CD4-positive, alpha-beta T cell treated with Interleukin-15 for 4 hours (primary cell): ENCODE measurements at regions not wholly inside any gene's neighbourhood (a gene's known extent, or its start where the extent isn't known, plus 50 kb on each side); places are given as distances from the start of the nearest gene placed in this dataset.

Experiments used
- DNase-seq: peaks from one replicate; pipeline ENCODE4 v3.0.0-alpha.2; 2020; ENCODE audit warnings: low spot score

DNA sequence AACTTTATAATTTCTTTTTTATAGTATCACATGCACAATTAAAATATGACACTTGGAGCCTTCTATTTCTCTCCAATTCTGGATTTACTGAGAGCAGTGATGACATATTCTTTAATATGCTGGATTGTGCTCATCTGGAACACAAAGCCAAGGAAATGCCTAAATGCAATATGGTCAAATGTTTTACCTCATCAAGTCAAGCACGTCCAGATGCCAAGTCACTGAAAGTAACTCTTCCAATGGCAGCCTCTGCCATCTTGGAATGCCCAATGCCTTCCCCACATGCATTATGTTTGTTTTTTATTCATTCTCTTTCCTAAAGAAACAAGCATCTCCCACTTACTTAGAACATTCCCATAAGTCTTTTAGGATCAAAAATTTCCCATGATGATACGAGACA is 189.8 kb downstream of the TMX3 start:
- DNase-seq, result no peak

DNA sequence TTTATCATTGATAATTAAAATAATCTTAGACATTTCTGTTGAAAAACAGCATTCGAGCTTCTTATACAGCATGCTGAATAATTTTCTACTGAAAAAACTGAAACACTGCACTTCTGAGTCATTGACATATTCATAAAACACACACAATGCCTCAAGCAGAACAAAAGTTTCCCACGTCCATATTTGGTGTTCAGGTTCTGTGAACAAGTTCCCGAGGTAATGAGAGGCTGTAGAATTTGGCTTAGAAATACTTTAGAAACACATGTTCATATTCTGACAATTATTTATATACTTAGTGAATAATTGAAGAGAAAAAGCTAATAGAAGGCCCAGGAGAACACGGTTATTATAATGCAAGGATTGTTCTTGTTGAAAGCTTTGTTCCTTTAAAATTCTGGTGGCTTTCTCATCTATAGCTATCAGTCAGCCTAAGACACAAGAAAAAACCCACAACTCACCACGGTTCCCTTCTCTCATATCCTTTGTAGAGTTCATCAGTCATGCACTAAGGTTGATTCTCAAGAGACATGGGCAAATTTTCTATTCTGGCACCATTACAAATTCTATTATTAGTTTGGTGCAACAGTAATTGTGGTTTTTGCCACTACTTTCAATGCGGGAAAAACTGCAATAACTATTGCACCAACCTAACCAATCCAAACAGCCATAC is 194.4 kb downstream of the TMX3 start:
- no peak for DNase-seq

DNA sequence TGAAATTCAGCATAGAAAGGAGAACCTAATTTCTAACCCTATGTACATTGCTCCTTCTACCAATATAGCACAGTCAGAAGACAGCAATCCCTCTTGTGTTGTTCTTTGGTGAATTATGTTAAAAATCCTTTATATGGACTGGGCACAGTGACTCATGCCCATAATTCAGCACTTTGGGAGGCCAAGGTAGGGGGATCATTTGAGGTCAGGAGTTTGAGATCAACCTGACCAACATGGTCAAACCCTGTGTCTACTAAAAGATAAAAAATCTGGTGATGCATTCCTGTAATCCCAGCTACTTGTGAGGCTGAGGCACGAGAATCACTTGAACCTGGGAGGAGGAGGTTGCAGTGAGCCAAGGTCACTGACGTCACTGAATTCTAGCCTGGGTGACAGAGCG is 195.6 kb downstream of the TMX3 start:
- DNase-seq, result no peak

DNA sequence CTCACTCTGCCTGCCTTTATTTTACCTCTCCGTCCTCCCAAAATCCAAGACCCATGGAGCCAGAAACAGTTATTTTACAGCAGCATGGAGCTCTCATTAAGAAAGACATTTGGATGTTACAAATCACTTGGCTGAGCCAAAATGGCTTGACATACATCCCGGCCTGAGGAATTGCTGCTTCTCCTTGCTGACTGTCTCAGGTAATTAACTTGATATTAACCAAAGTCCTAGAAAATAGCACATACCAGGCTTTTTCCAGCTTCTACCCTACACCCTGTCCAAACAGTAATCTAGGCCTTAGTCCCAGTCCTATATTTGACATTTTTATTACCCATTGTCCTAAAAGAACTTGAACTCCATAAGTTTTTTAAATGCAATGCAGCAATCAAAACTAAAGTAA is 205.0 kb downstream of the TMX3 start:
- no peak for DNase-seq

DNA sequence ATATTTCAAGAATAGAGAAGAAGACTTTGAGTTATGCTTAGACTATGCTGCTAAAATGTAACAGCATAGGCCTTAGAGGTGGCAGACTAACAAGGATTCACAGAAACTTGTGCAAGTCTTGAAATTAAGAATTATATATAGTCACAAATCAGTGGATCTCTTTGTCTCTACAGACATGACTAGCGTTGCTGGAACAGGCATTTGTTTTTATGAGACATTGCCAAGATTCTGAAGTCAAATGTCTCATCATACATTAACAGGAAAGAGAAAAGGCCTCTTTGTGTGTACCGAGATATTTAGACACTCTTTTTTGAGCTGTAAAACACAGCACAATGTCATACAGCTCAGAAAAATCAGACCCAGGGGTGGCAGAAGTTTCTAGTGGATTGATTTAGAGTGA is 207.1 kb downstream of the TMX3 start:
- DNase-seq, result no peak

DNA sequence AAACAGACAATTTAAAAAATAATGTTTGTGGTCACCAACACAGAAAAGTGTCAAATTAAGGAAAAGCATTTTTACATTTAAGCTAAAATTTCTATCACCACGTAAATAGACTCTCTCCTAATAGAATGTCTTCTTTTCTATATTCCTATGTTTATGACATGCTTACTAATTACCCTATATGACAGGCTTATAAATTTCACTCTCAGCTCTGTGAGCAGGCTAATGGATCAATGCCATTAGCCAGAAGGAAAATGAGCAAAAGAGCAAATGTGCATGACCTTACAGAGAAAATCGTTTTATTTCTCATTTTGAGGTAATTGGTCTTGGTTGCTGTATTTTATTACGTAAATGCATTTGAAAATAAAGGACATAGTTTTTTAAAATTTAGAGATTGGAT is 209.7 kb downstream of the TMX3 start:
- DNase-seq, result no peak

DNA sequence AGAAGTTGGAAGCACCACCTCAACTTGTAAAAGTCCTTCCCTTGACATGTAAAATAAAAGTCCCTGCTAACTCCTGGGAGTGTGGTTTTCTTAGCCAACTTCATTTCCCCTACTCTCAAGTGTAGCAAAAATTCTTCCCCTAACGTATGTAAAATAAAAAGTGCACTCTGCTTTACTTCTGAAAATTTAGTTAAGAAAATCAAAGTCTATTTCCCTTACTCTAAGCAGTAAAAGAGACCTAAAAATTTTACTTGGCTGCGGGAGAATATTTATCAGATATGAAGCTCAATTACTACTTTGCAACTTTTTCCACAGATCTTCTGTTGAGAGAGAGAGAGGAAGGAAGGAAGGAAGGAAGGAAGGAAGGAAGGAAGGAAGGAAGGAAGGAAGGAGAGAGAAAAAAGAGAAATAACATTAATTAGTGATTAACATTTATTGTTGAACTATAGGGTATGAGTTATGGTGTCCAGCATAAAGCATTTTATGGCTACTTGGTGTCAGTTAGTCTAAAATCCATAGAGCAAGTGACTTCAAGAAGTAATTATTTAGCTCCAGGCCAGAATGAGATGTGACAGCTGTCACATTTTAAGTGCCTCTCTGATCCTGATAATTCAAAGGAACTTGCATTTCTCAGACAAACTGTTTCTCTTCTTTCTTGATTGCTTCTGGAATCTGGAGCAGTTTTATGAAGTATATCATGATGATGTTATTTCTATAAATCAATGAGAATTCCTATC is 210.3 kb downstream of the TMX3 start:
- DNase-seq, result no peak

DNA sequence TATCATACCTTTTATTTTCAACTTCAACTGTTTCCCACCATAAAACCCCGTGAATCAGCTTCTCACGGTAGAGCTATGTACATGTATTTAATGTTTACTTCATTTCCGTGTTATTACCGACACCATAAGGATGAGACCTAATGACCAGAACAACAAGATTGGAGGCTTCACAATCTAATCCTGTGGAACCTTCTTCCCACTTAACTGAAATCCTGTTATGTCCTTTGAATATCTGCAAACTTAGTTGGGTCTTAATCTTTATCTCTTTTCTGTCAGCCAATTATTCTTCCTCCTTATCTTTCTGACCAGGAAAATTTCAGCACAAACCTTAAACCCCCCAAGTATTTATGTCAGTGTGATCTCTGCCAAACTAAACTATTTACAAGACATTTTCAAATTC is 214.4 kb downstream of the TMX3 start:
- no peak for DNase-seq

DNA sequence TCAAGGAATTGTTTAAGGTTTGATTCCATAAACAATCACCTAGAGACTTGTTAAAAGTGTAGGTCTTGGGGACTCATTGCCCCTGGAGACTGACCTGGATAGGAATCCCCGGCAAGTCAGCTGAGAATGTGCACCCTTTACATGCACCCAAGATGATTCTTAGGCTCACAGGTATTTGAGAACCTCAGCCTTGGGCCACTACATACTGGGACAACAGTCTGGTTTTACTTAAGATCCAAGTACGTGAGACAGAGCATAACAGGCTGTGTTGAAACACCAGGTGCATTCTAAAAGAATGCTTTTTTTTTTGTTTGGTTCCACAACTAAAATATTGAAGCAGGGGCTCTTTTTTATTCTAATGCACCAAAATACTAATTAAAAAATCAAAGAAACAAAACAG is 215.8 kb downstream of the TMX3 start:
- no peak for DNase-seq

DNA sequence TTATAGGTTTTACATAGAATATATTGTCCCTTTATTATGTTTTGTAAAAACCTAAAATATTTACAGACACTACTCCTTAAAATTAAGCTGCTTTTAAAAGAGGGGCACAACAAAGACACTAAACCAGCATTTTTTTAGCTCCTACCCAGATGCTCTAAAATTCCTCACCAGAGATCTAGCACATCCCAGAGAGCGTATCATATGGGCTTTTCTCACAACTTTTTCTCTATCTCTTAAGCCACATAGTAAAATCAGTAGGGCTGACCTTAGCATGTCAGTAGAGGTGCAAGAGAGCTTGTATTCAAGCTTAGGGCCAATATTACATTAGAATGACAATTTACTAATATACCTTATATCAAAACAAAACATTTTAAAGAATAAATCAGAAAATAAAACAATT is 216.3 kb downstream of the TMX3 start:
- DNase-seq, result no peak

DNA sequence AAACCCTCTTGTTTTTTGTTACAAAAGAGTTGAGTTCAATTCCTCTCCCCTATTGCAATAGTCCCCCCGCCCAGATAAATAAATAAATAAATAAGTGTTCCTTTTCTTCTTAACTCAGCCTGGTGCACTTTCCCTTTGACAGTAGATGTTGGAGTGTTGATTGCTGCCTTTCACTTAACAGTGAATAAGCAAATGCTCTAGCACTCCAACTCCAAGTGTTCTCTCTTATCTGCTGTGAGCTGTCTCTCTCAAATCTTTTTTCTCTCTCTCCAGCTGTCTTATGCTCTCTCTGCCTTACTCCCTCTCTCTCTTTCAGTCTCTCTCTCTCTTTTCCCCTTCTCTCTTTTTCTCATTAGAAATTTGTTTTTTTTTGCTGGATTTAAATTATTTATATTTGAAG is 216.7 kb downstream of the TMX3 start:
- no peak for DNase-seq

DNA sequence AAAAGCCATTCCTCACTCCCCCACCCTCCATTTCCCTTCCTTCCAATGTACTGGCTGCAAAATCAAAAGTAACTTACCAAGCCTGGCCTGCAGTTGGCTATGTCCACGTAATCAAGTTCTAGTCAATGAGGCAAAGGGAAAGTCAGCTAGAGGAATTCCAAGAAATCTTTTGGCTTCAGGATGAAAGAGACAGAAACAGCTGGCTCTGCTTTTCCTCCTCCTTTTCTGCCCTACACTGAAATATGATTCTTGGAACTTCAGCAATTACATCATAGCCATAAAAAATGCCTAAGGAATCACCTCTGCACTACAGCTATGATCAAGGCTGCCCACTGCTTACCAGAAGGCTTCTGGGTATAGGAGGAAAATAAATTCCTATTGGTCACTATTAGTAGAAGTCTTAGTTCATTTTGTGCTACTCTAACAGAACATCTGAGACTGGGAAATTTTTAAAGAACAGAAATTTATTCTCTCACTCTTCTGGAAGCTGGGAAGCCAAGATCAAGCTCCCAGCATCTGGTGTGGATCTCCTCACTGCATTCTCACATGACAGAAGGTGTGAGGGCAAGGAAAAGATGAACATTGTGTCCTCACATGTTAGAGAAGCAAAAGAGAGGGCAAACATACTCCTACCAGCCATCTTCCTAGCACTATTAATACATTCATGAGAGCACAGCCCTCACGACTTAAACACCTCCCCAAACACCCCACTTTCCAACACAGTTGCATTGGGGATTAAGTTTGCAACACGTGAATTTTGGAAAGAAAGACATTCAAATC is 219.9 kb downstream of the TMX3 start:
- DNase-seq, result no peak

DNA sequence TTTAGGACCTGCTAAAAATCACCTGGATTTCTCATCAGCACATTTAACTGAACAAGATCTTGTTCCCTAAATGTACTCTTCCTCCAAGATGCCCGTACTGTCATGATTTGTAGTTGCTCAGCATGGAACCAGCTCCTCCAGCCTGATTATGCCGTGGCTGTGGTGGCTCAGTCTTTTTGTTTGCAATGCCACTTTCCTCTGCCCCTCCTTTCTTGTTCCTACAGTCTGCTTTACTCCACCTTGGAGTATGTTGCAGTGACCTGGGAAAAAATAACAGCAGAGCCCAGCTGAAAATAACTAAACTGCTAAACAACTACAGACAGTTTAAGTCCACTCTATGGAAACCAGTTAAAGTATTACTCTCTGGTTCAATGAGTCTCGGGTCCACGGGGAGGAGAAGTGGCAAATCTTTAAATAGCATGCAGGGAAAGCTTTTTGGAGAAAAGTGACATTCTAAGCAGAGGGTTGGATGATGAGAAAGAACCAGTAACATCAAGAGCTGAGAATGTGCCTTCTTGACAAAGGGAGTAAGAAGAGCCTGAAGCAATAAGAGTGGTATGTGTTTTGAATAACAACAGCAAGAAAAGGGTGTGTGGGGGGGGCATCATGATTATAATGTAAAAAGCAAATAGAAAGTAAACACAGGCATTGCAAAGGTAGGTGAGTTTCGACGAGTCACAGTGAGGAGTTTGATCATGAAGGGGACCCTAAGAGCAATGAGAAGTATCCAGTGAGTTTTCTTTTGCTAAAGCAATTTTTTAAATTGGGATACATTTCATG is 225.7 kb downstream of the TMX3 start:
- no peak for DNase-seq

DNA sequence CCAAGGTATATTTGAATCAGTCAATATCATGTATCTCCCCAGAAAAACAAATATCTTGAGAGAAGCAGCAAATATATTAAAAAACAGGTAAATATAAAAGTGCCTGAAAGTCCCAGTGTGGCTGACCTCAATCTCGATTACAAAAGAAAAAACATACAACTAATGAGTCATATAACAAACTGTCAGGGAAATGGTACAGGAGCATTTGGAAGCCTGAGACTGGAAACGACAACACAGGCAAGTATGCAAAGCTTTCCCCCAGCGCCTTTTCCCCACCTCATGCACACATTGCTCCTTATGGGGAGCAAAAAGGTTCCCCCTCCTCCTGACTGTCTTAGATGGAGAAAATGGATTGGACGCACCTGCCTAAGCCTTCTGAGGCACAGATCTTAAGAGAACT is 230.7 kb downstream of the TMX3 start:
- DNase-seq, result no peak

DNA sequence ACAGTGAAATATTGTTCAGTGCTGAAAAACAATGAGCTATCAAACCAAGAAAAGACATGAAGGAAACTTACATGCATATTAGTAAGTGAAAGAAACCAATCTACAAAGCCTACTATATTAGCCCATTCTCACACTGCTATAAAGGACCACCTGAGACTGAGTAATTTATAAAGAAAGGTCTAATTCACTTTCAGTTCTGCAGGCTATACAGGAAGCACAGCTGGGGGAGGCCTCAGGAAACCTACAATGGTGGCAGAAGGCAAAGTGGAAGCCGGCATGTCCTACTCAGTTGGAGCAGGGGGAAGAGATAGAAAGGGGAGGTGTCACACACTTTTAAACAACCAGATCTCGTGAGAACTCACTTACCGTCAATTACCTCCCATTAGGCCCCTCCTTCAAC is 232.1 kb downstream of the TMX3 start:
- DNase-seq, result no peak

DNA sequence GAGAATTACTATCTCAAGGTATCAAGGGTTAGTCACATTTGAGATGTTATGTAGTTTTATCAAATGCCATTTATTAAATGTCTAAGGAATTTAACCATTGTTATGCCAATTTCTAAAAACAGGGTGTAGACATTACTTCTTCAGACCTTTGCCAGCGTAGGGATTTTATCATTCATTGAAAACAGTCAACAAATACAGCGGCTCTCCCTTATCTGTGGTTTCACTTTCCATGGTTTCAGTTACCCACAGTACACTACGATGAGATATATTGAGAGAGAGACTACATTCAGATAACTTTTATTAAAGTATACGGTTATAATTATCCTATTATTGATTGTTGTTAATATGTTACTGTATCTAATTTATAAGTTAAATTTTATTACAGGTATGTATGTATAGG is 234.7 kb downstream of the TMX3 start:
- DNase-seq, result no peak

DNA sequence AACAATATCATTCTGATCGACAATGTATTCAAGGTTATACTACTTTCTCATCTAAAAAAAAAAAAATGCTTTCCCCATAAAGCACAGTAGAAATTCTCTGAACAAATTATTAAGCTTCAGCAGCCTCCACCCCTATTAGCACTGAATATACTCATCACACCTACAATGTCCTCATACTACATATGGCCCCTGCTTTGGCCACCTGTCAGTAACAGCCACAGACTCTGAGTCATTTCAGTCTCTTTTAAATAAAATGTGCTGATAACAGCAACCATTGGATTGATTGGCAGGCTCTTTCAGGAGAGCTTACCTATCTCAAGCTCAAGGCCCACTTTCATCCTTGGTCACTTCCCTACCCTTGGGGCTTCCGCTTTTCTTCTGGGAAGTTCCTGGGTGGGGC is 236.7 kb downstream of the TMX3 start:
- no peak for DNase-seq

DNA sequence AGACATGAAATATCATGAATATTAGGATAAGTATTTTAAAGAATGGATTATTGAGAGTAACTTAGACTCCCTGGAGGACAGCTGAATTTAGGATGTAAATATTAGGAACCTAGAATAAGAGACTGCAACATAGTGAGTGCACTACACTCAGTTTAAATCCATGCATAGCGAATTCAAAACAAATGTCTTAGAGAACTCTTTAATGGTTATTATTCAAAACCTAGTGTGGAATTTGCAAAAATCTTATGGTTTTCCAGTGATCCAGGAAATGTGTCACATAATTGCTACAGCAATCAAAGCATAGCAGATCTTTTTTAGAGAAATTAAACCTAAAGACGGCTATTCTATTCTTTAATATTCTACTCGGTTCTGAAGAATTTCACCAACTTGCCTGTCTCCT is 239.0 kb downstream of the TMX3 start:
- DNase-seq, result no peak

DNA sequence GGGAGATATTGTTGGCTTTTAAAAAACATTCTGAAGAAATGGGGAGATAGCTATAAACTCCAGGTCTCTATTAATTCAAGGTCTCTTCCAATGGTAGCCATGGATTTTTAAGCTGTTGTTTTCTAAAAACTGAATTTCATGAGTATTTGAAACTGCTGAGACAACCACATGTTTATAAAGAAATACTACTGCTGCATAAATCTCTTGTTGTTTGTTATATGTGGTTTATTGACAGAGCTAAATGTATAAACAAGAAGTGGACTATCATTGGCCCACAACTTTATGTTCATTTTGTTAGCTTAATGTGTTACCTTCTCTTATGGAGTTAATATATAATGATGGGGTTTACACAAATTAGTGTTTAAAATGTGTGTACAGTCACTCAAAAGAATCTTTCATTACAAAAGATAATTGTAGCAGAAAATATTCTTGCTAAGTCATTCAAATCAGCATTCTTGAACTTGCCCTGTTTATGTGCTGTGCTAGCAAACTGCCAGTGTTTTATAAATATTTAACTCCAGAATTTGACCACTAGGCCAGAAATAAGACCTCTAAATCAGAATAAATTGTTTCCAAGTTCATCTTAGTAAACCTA is 242.1 kb downstream of the TMX3 start:
- DNase-seq, result no peak

DNA sequence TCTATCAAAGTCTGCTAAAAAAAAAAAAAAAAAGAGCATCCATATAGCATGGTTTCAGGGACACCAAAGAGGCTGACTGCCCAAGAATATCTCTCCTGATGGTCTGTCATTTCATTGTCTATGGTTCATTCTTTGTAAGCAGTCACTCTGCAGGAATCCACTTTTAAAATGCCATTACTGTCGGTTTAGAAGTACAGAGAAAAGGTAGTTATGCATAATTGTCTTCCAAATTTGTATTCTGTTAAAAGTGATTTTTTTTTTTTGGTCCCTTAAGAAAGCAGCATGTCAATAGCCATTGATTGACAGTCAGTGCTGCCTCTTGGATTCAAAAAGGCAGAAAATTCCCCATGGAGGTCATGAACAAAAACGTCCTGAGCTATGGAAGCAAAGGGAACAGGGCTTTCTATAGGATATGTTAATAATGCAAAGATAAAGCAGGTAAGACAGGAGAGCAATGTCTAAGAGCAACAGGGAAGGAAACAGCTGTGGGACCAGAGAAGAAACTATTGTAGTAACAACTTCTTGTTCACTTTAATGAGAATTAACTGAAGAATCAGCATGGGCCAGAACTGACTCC is 245.8 kb downstream of the TMX3 start:
- no peak for DNase-seq

DNA sequence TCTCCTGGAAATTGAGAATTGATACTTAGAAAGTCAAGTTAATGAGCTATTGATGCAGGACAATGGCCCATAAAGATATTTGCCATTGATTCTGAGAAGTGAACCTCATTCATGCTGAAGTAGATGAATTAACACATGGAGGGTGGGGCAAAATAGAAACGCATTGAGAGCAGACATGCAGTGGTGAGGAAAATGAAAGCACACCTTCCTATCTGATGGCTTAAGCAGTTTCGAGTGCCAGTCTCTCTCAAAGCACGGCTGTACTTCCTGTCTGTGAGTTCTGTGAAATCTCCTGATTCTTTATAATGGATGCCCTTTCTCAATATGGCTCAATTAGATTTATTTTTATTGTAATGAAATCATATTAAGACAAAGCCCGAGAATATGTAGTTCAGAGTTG is 247.0 kb downstream of the TMX3 start:
- DNase-seq, result no peak

DNA sequence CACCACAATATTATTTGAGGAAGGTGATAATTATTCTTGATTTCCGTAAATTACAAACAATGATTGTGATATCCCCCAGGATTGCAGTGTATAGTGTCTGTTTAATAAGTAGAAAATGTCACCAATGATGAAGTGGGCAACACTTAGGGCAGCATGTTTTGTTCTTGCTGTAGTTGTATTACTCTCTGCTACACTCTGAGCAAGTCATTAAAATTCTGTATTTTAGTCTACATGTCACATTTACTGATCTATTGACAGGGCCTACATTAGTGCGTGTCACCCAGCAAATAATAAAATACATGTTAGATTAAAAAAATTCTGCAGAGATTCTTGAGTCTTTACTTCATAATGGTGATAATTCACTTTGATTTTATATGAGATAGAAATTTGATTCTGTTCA is 247.6 kb downstream of the TMX3 start:
- DNase-seq, result no peak
